CD4-positive, alpha-beta T cell treated with Interferon gamma for 1 hour (primary cell): ENCODE measurements at regions not wholly inside any gene's neighbourhood (a gene's known extent, or its start where the extent isn't known, plus 50 kb on each side); places are given as distances from the start of the nearest gene placed in this dataset.
"Not testable (repeated sequence)": the region's sequence is repeated elsewhere in the genome, so short reads cannot be mapped to it uniquely, and the experiment has no call there.

ENCODE experiments used
- DNase-seq: peaks from one replicate; pipeline ENCODE4 v3.0.0-alpha.2; 2020

GRCh38 chr10:33952692-33953360 is 618.4 kb upstream of the NRP1 start:
- DNase-seq: no peak

GRCh38 chr10:33950206-33950605 is 615.7 kb upstream of the NRP1 start:
- no peak for DNase-seq

DNA sequence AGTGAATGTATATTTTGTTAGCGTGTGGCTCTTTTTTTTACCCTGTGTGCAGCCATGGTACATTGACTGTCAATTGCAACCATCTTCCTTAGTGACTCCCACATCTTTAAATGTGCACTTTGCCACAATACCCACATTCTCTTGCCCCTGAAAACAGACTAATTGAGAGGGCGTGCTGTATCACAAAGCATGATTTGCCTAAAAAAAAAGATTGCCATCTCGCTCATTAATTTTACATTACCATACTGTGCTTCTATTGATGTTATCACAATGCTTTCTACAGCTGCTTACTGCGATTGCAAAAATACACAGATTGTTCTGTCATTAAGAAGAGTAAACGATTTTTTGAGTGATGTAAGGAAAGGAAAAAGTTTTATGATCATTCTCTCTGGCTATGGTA is 613.1 kb upstream of the NRP1 start:
- DNase-seq: no peak

- no peak for DNase-seq
These were observed 610.6 kb upstream of the NRP1 start for GRCh38 chr10:33945051-33945450.

GRCh38 chr10:33942508-33942907 is 608.0 kb upstream of the NRP1 start:
- no peak for DNase-seq

DNA sequence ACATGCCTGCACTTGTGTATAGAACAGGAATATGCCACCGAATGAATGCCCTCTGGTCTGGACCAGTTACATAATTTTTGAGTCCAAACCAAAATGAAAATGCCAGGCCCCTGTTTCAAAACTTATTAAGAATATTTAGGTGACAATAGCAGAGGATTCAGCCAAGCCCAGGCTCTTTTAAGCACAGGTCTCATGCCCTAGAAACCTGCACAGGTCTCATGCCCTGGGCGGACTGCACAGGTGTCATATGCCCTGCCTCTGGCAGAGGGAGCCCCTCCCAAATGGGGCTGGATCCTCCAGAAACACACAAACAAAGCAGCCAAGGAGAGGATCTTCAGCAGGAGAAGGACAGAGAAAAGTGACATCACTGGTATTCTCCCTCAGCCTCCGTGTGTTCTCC is 605.4 kb upstream of the NRP1 start:
- DNase-seq: no peak

DNA sequence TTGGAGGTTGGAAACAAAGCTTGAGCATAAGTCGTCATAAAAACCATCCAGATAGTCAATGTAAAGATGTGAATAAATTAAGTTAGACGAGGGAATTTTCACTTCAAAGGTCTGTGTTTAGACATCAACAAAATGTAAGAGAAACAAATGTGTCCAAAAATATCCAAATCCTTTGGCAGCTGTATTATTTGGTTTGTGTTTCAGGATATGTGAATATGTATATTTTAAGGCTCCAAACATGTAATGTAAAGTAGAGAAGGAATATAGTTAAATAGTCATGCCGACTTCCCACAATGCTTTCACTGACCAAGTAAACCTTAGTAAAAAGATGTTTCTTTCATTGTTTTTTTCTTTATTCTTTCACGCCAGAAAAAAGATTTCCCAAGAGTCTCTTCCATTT is 604.9 kb upstream of the NRP1 start:
- DNase-seq: no peak

DNA sequence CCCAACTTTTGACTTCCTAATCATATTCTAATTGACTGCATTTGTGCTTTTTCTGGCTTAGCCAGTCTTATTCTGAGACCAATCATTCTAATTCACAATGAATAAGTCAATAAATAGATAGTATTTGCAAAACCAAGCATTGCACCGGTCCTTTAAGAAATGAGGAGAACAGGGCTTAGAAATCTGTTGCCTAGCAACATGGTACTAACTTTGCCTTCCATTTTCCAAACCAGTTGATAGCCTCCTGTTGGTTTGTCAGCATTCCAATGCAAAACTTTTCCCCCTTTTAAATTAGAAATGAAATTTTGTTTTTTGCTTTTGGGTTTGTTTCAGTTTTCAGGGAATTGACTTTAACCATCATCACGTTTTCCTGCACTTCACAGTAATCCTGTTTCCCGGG is 603.5 kb upstream of the NRP1 start:
- no peak for DNase-seq

DNA sequence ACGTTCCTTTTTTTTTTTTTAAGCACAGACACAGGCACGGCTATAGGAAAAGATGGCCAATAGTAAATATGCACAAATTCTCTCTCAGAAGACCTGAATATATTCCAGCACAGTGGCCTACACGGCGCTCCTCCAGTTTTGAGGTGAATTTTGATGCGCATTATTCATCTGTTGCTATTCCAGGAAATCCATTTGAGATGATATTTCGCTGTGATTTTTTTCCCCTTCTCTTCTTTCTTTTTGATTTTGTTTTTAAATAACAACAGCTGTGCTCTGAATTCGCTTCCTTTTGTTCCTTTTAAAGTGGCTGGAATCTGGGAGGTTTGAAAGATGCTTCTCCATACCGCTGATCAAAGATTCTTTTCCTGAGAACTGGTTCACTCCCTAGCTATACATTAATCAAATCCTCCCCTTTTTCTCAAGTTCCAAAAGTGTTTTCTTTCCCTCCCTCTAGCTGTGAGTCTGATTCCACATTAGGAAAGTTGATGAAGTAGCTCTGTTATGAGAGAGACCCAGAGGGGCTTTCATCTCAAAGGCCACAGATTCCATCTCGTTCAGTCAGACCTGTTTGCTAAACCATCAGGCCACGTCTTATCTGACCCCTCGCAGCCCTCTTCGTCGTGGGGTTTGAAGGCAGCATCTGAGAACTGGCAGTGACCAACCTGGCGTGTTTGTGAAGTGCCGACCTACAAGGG is 602.7 kb upstream of the NRP1 start:
- no peak for DNase-seq

- no peak for DNase-seq
These were observed 600.9 kb upstream of the NRP1 start for GRCh38 chr10:33935350-33935749.

DNA sequence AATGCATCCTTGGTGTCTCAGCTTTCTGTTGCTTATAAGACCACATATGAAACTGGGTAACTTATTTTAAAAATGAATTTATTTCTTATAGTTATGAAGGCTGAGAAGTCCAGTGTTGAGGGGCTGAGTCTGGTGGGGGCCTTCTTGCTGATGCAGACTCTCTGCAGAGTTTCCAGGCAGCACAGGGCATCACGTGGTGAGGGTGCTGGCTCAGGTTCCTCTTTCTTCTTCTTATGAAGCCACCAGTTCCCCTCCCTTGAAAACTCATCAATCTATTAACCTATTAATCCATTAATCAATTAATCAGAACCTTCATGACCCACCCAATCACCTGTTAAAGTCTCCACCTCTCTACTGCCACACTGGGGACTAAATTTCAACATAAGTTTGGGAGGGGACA is 595.6 kb upstream of the NRP1 start:
- DNase-seq: no peak

GRCh38 chr10:33927347-33927746 is 592.9 kb upstream of the NRP1 start:
- DNase-seq: no peak

- no peak for DNase-seq
These were observed 587.6 kb upstream of the NRP1 start for GRCh38 chr10:33921970-33922605.

DNA sequence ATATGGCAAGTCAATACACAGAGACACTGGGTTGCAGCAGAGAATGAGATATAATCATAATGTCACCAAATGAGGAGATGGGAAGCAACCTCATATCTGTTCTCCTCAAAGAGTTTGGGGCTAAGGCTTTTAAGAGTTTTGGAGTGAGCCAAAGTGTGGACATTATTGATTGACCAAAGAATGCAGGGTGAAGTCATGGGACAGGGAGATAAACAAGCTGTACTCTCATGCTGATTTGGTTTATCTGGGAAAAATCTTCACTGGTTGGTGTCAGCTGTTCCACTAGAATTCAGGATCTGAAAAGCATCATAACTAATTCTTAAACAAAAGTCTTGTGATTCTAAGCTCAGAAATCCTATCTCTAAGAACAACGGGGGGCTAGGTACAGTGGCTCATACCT is 585.9 kb upstream of the NRP1 start:
- DNase-seq: no peak

- no peak for DNase-seq
These were observed 584.8 kb upstream of the NRP1 start for GRCh38 chr10:33919244-33919643.

GRCh38 chr10:33917069-33917780 is 582.8 kb upstream of the NRP1 start:
- no peak for DNase-seq

DNA sequence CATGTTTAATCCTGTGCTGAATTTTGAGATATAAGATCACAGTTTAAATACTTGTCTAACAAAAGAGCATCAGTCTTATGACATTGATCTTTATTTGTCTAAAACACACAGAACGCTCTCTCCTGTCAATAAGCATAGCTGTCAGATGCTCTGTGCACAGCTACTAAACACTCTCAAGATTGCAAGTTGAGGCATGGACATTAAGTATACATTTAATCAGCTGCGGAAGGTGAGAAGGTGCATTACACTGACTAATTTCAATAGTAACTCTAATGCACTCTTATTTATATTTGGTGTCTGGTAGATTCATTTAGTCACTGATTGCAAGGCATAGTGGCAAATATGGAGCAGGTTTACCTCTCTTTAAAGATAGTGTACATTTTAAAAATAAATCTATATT is 580.3 kb upstream of the NRP1 start:
- DNase-seq: no peak

- DNase-seq: no peak
These were observed 578.7 kb upstream of the NRP1 start for GRCh38 chr10:33913194-33913593.

DNA sequence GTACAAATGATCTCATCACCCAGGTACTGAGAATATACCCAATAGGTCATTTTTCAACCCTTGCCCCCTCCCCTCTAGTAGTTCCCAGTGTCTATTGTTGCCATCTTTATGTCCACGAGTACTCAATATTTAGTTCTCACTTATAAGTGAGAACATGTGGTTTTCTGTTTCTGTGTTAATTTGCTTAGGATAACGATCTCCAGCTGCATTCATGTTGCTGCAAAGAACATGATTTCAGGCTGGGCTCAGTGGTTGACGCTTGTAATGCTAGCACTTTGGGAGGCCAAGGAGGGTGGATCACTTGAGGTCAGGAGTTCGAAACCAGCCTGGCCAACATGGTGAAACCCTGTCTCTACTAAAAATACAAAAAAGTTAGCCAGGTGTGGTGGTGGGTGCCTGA is 575.0 kb upstream of the NRP1 start:
- DNase-seq: not testable (repeated sequence)

- no peak for DNase-seq
These were observed 566.7 kb upstream of the NRP1 start for GRCh38 chr10:33901166-33901565.

GRCh38 chr10:33900596-33900995 is 566.1 kb upstream of the NRP1 start:
- no peak for DNase-seq

- DNase-seq: no peak
These were observed 565.4 kb upstream of the NRP1 start for GRCh38 chr10:33899578-33900531.
